Chondrocyte (in vitro differentiated cells): ENCODE measurements at regions not wholly inside any gene's neighbourhood (a gene's known extent, or its start where the extent isn't known, plus 50 kb on each side); places are given as distances from the start of the nearest gene placed in this dataset.

Source experiments
- DNase-seq: peaks from one replicate; pipeline ENCODE4 v3.0.0; 2021; ENCODE audit warnings: mixed read lengths, low spot score
- H3K27ac Mint-ChIP-seq: one replicate; pipeline ENCODE4 v1.8.0; 2021; ENCODE audit warnings: mild to moderate bottlenecking, moderate library complexity, mixed read lengths; ENCODE audit not compliant: unreplicated experiment
- H3K27me3 Mint-ChIP-seq: 2 replicates; pipeline ENCODE4 v1.8.0; 2021; ENCODE audit warnings: low read depth, mixed read lengths
- H3K36me3 Mint-ChIP-seq: 2 replicates; pipeline ENCODE4 v1.8.0; 2021; ENCODE audit warnings: low read depth, mixed read lengths
- H3K4me1 Mint-ChIP-seq: 2 replicates; pipeline ENCODE4 v1.8.0; 2021; ENCODE audit warnings: low read depth, mild to moderate bottlenecking, mixed read lengths
- H3K4me3 Mint-ChIP-seq: one replicate; pipeline ENCODE4 v1.8.0; 2021; ENCODE audit warnings: mild to moderate bottlenecking, moderate library complexity, mixed read lengths; ENCODE audit not compliant: unreplicated experiment
- H3K9me3 Mint-ChIP-seq: 2 replicates; pipeline ENCODE4 v1.8.0; 2021; ENCODE audit warnings: low read depth, mixed read lengths
- CTCF ChIP-seq: fragments of 200-600 bp; sonication (generic); IDR thresholded peaks from 2 replicates; pipeline ENCODE4 v1.5.0; 2021; ENCODE audit warnings: antibody characterized with exemption, mild to moderate bottlenecking, moderate library complexity

GRCh38 chr3:26997226-26997625, 372.0 kb downstream of the NEK10 start:
- no peak overlapping the region for H3K4me3 Mint-ChIP-seq
- H3K36me3 Mint-ChIP-seq, result no peaks in the 10 kb centered on the region
- no peaks in the 10 kb centered on the region for H3K4me1 Mint-ChIP-seq
- H3K27me3 Mint-ChIP-seq, result peaks cover 1% of the 10 kb centered on the region
- no peak for DNase-seq
- no peak for TF ChIP-seq CTCF
- H3K27ac Mint-ChIP-seq, result no peak overlapping the region
- H3K9me3 Mint-ChIP-seq, result peaks cover 2% of the 10 kb centered on the region

GRCh38 chr3:27010834-27011233, 358.3 kb downstream of the NEK10 start:
- Mint-ChIP-seq H3K9me3 (peaks cover 9% of the 10 kb centered on the region), H3K4me1 (no peaks in the 10 kb centered on the region), H3K4me3 (no peak overlapping the region), H3K27me3 (peaks cover 2% of the 10 kb centered on the region), H3K36me3 (no peaks in the 10 kb centered on the region), H3K27ac (no peak overlapping the region)
- no peak for DNase-seq
- no peak for TF ChIP-seq CTCF

- Mint-ChIP-seq H3K27ac (no peak overlapping the region), H3K27me3 (no peaks in the 10 kb centered on the region), H3K4me1 (no peaks in the 10 kb centered on the region), H3K36me3 (no peaks in the 10 kb centered on the region), H3K4me3 (no peak overlapping the region), H3K9me3 (peaks cover 5% of the 10 kb centered on the region)
- DNase-seq, result no peak
- TF ChIP-seq CTCF, result no peak
These were observed 347.0 kb downstream of the NEK10 start for GRCh38 chr3:27022096-27022761.

GRCh38 chr3:27024493-27024892, 344.7 kb downstream of the NEK10 start:
- H3K27me3 Mint-ChIP-seq, result peaks cover 3% of the 10 kb centered on the region
- no peak overlapping the region for H3K4me3 Mint-ChIP-seq
- no peak overlapping the region for H3K27ac Mint-ChIP-seq
- no peak for TF ChIP-seq CTCF
- no peaks in the 10 kb centered on the region for H3K36me3 Mint-ChIP-seq
- H3K4me1 Mint-ChIP-seq, result no peaks in the 10 kb centered on the region
- no peak for DNase-seq
- no peaks in the 10 kb centered on the region for H3K9me3 Mint-ChIP-seq

GRCh38 chr3:27025718-27026117, 343.5 kb downstream of the NEK10 start:
- Mint-ChIP-seq H3K4me3 (no peak overlapping the region), H3K4me1 (no peaks in the 10 kb centered on the region), H3K9me3 (no peaks in the 10 kb centered on the region), H3K27me3 (peaks cover 3% of the 10 kb centered on the region), H3K27ac (no peak overlapping the region), H3K36me3 (no peaks in the 10 kb centered on the region)
- no peak for TF ChIP-seq CTCF
- no peak for DNase-seq
